ENCODE measurements at regions not wholly inside any gene's neighbourhood (a gene's known extent, or its start where the extent isn't known, plus 50 kb on each side); places are given as distances from the start of the nearest gene placed in this dataset.
A peak's percentile ranks its signal among the peaks of the same experiment; 100 is the strongest.

- TF ChIP-seq CEBPB (IDR thresholded peaks at IDR 0.05) (no peak), YY1 (IDR thresholded peaks at IDR 0.05; ENCODE audit: low read depth) (no peak), EGR1 (IDR thresholded peaks at IDR 0.05) (no peak), REST (IDR thresholded peaks at IDR 0.05; ENCODE audit: low read depth) (no peak), USF1 (IDR thresholded peaks at IDR 0.05) (no peak), TEAD4 (IDR thresholded peaks at IDR 0.05) (no peak), EP300 (IDR thresholded peaks at IDR 0.05; ENCODE audit: borderline replicate concordance) (no peak), TCF12 (IDR thresholded peaks at IDR 0.05; ENCODE audit: low read depth) (no peak), NFIC (IDR thresholded peaks at IDR 0.05) (no peak), FOXM1 (IDR thresholded peaks at IDR 0.05; ENCODE audit: borderline replicate concordance, low read depth) (no peak), ZBTB7A (IDR thresholded peaks at IDR 0.05; ENCODE audit: low read depth) (no peak)
These were observed 1620.3 kb upstream of the SLC10A2 start for GRCh38 chr13:104686484-104686883.

- TF ChIP-seq REST (IDR thresholded peaks at IDR 0.05; ENCODE audit: low read depth) (peak; percentile 81), MAX (IDR thresholded peaks at IDR 0.05) (no peak)
These were observed 1617.6 kb upstream of the SLC10A2 start for GRCh38 chr13:104683789-104684188.

- TF ChIP-seq MAX (IDR thresholded peaks at IDR 0.05) (no peak), NFIC (IDR thresholded peaks at IDR 0.05) (no peak), REST (IDR thresholded peaks at IDR 0.05; ENCODE audit: low read depth) (no peak), USF1 (IDR thresholded peaks at IDR 0.05) (no peak), EP300 (IDR thresholded peaks at IDR 0.05; ENCODE audit: borderline replicate concordance) (no peak)
These were observed 1611.9 kb upstream of the SLC10A2 start for GRCh38 chr13:104678161-104678560.

GRCh38 chr13:104671901-104672300 is 1605.7 kb upstream of the SLC10A2 start:
- TF ChIP-seq TAF1 (IDR thresholded peaks at IDR 0.05; ENCODE audit: low read depth) (no peak), FOXM1 (IDR thresholded peaks at IDR 0.05; ENCODE audit: borderline replicate concordance, low read depth) (no peak), EP300 (IDR thresholded peaks at IDR 0.05; ENCODE audit: borderline replicate concordance) (no peak), RAD21 (IDR thresholded peaks at IDR 0.05; ENCODE audit: low read depth) (no peak), MAX (IDR thresholded peaks at IDR 0.05) (no peak), YY1 (IDR thresholded peaks at IDR 0.05; ENCODE audit: low read depth) (no peak), NFIC (IDR thresholded peaks at IDR 0.05) (no peak), EGR1 (IDR thresholded peaks at IDR 0.05) (no peak), TEAD4 (IDR thresholded peaks at IDR 0.05) (no peak), ZBTB7A (IDR thresholded peaks at IDR 0.05; ENCODE audit: low read depth) (no peak), USF1 (IDR thresholded peaks at IDR 0.05) (no peak), CEBPB (IDR thresholded peaks at IDR 0.05) (no peak), CREB1 (IDR thresholded peaks at IDR 0.05; ENCODE audit: low read depth) (no peak), TCF12 (IDR thresholded peaks at IDR 0.05; ENCODE audit: low read depth) (no peak), REST (IDR thresholded peaks at IDR 0.05; ENCODE audit: low read depth) (no peak)
